HG03196 (cell line): ENCODE measurements at regions not wholly inside any gene's neighbourhood (a gene's known extent, or its start where the extent isn't known, plus 50 kb on each side); places are given as distances from the start of the nearest gene placed in this dataset.
"Not testable (repeated sequence)": the region's sequence is repeated elsewhere in the genome, so short reads cannot be mapped to it uniquely, and the experiment has no call there.

ENCODE experiments used
- ATAC-seq: cut with Tn5 transposase; IDR thresholded peaks from one replicate; pipeline ENCODE4 v1.9.1; 2021; ENCODE audit not compliant: unreplicated experiment

GRCh38 chr13:79933389-79933788 is 407.5 kb downstream of the SPRY2 start:
- ATAC-seq, result no peak

- ATAC-seq, result no peak
These were observed 408.4 kb downstream of the SPRY2 start for GRCh38 chr13:79932556-79932955.

- ATAC-seq, result not testable (repeated sequence)
These were observed 416.9 kb downstream of the SPRY2 start for GRCh38 chr13:79923973-79924556.

- no peak for ATAC-seq
These were observed 421.8 kb downstream of the SPRY2 start for GRCh38 chr13:79919091-79919490.

DNA sequence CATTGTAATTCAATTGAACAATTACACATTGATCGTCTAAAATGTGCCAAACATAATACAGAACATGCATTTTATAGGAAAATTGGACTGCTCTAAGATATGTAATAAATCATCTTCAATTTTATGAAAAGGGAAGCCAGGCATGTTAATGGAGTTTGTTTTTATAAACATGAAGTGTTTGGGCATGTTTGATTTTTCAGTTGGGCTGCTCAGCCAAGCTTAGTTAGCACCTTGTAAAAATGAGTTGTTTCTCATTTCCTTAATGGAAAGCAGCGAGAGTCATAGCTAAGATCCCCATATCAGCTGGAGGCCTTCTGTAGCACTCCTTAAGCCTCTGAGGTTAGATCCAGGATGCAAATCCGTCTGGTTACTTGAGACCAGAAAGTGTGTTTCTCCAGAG is 422.3 kb downstream of the SPRY2 start:
- ATAC-seq, result no peak

- no peak for ATAC-seq
These were observed 423.3 kb downstream of the SPRY2 start for GRCh38 chr13:79917628-79918027.

DNA sequence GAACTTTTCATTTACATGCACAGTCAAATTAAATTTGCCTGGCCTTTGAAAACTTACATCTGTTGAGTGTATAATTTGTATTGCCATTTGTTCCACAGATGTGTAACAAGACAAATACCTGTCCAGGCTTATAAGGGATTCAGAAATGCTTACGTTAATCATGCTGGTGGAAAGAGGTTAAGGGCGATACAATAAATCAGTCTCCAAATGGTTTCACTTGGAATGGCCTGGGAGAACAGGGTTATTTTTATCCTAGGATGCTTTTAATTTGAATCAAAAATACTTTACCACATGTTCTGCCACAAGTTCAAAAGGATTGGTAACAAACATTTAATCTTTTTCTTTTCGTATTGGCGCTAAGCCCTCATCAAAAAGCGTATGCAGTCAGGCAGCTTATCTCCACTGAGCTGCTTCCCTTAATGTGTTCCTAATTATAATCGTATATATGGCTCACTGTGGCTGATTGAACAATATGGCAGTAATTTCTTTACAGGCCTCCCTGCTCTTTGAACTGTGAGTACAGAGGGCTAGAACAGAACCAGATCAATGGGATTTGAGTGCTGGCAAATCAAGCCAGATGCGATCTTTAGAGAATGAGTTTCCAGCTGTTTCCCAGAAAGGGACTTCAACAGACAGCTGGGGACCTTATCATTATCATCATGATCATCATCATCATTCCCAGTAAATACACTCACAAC is 425.7 kb downstream of the SPRY2 start:
- ATAC-seq, result no peak

GRCh38 chr13:79913141-79913827 is 427.6 kb downstream of the SPRY2 start:
- ATAC-seq, result no peak

- ATAC-seq, result no peak
These were observed 428.5 kb downstream of the SPRY2 start for GRCh38 chr13:79912403-79912802.

- ATAC-seq, result no peak
These were observed 429.9 kb downstream of the SPRY2 start for GRCh38 chr13:79910875-79911540.

GRCh38 chr13:79909644-79910043 is 428.7 kb downstream of the NDFIP2 start:
- no peak for ATAC-seq

GRCh38 chr13:79908381-79908780 is 427.4 kb downstream of the NDFIP2 start:
- ATAC-seq, result no peak

GRCh38 chr13:79907527-79907926 is 426.6 kb downstream of the NDFIP2 start:
- no peak for ATAC-seq

DNA sequence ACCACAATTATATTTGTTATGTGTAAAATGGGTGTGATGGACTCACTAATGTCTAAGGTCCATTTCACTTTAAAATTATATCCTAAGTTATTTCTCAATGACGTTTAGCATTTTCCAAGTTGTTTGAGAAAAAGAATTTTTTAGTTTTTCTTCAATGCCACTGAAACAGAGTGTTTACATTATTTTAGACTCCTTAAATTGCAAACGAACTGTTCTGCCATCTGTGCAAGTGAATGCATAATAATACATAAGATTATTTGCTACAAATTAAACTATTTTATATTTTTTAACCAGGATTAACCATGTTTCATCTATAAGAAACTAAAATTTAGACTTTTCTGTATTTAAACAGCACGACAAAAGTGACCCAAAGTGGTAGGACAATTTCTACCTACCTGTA is 425.4 kb downstream of the NDFIP2 start:
- no peak for ATAC-seq

DNA sequence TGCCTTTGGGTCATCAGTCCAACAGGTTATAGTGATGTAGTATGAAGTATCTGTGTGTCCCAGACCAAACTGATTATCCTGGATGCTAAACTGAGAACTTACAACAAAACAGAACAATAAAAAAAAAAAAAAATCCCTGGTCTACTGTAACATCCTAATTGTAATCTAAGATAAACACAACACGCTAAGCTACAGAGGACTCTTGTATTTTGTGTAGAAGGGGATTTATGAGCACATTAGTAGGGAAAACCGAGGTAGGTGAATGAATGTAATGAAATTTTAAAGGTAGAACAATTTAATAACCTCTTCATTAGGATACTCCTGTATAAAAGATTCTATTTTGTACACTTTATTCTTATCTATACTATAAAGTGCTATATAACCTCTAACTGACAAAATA is 424.1 kb downstream of the NDFIP2 start:
- no peak for ATAC-seq

- no peak for ATAC-seq
These were observed 423.6 kb downstream of the NDFIP2 start for GRCh38 chr13:79904581-79904980.

GRCh38 chr13:79901336-79901735 is 420.4 kb downstream of the NDFIP2 start:
- ATAC-seq, result no peak

GRCh38 chr13:79900356-79900755 is 419.4 kb downstream of the NDFIP2 start:
- ATAC-seq, result no peak

DNA sequence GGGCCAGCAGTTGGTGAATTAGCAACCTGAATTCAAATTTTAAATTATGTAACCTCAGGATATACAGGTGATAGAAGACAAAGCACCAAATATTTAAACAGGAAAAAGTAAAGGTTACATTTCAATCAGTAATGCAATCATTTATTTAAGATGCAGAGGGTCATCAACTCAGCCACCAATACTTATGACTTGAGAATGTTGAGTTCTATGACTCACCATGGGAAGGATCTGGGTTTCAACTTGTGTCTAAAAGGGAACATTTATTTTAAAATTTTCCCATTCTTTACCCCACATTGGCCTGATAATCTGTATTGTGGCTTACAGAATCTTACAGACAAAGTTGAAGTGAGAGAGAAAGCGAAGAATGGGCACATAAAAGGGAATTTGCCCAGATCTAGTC is 418.0 kb downstream of the NDFIP2 start:
- no peak for ATAC-seq

DNA sequence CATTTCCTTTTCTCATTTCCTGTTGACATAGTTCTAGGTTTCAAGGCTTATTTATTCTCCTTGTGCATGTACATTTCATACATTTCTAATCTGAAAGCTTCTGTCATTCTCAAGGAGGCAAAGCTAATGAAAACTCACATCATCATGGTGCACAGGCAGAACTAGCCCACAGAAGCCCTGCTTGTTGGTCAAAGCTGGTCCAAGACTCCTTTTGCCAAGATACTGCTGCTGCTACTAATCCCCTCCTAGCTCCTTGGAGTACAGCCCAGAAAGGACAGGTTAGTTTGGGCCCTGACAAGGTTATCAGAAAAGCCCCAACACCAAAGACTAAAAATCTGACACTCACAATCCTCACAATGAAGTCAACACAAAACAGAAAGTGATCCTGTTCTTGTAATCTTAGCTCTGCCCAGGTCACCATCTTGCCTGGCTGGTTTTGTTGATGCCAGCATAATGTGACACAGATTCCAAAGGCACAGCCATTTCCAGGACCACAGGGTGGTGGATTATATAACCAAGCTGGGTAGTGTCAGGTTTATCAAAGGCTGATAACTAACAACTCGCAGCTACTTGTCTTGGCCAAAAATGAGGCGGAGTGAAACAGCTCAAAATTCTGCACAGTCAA is 417.4 kb downstream of the NDFIP2 start:
- ATAC-seq, result no peak

GRCh38 chr13:79896851-79897250 is 415.9 kb downstream of the NDFIP2 start:
- no peak for ATAC-seq
